CD4-positive, CD25-positive, alpha-beta regulatory T cell (primary cell): ENCODE measurements at regions not wholly inside any gene's neighbourhood (a gene's known extent, or its start where the extent isn't known, plus 50 kb on each side); places are given as distances from the start of the nearest gene placed in this dataset.

Source experiments
- ATAC-seq, 2 donors: fragments of 150-1000 bp; cut with Tn5 transposase; one replicate each; pipeline ENCODE4 v1.10.0; 2021; ENCODE audit warnings: low read depth in 2 of 2, moderate number of reproducible peaks in 2 of 2, moderate library complexity in 1 of 2
- DNase-seq, 3 donors: peaks; one replicate each; pipeline versions ENCODE4 v3.0.0 to v3.0.0-alpha.2; 2012 to 2022; ENCODE audit warnings: mixed read lengths in 1 of 3
- H3K27ac ChIP-seq: one replicate; pipeline ENCODE4 v1.7.0; 2013; ENCODE audit warnings: mild to moderate bottlenecking, low read length; ENCODE audit not compliant: insufficient read depth, poor library complexity, severe bottlenecking
- H3K27me3 ChIP-seq: one replicate; pipeline ENCODE4 v1.7.0; 2013; ENCODE audit warnings: low read length; ENCODE audit not compliant: control insufficient read depth, insufficient read depth
- H3K36me3 ChIP-seq: one replicate; pipeline ENCODE4 v1.7.0; 2013; ENCODE audit warnings: mild to moderate bottlenecking, low read length, moderate library complexity; ENCODE audit not compliant: control insufficient read depth, insufficient read depth
- H3K4me1 ChIP-seq: 2 replicates; pipeline ENCODE4 v1.7.0; 2013; ENCODE audit warnings: mild to moderate bottlenecking, low read length; ENCODE audit not compliant: insufficient read depth, control insufficient read depth, poor library complexity, severe bottlenecking
- H3K4me3 ChIP-seq: one replicate; pipeline ENCODE4 v1.7.0; 2013; ENCODE audit warnings: low read depth, mild to moderate bottlenecking, low read length, moderate library complexity
- H3K9me3 ChIP-seq, 2 experiments: 1 replicate in 1 of 2; 2 replicates in 1 of 2; pipeline ENCODE4 v1.7.0; 2013; ENCODE audit warnings: low read length in 2 of 2, mild to moderate bottlenecking in 1 of 2, moderate library complexity in 1 of 2; ENCODE audit not compliant: control insufficient read depth in 2 of 2
- H3K27ac Mint-ChIP-seq, 3 donors: one replicate each; pipeline ENCODE4 v1.8.0; 2020 to 2022; ENCODE audit warnings: mild to moderate bottlenecking in 3 of 3, mixed read lengths in 3 of 3, moderate library complexity in 2 of 3
- H3K27me3 Mint-ChIP-seq: one replicate; pipeline ENCODE4 v1.8.0; 2022; ENCODE audit warnings: mild to moderate bottlenecking, mixed read lengths
- H3K36me3 Mint-ChIP-seq: one replicate; pipeline ENCODE4 v1.8.0; 2020; ENCODE audit warnings: mixed read lengths
- H3K4me1 Mint-ChIP-seq, 4 donors: one replicate each; pipeline ENCODE4 v1.8.0; 2020 to 2022; ENCODE audit warnings: mixed read lengths in 4 of 4, mild to moderate bottlenecking in 1 of 4
- H3K4me3 Mint-ChIP-seq, 4 donors: one replicate each; pipeline ENCODE4 v1.8.0; 2020 to 2022; ENCODE audit warnings: mild to moderate bottlenecking in 4 of 4, mixed read lengths in 4 of 4, moderate library complexity in 3 of 4
- H3K9me3 Mint-ChIP-seq, 7 donors: one replicate each; pipeline ENCODE4 v1.8.0; 2020 to 2022; ENCODE audit warnings: mixed read lengths in 7 of 7, mild to moderate bottlenecking in 3 of 7, moderate library complexity in 2 of 7

GRCh38 chr20:10984294-10984693 is 310.5 kb upstream of the JAG1 start:
- Histone ChIP-seq H3K27me3 (no peaks in the 10 kb centered on the region), H3K9me3 (no peaks in the 10 kb centered on the region), H3K4me1 (no peaks in the 10 kb centered on the region), H3K27ac (no peak overlapping the region), H3K4me3 (no peak overlapping the region), H3K36me3 (no peaks in the 10 kb centered on the region)
- no peak for ATAC-seq
- Mint-ChIP-seq H3K36me3 (no peaks in the 10 kb centered on the region), H3K4me3 (no peak overlapping the region), H3K27me3 (no peaks in the 10 kb centered on the region), H3K27ac (no peak overlapping the region), H3K9me3 (peaks cover 0 to 4% (median 1%) of the 10 kb centered on the region in 7 donors), H3K4me1 (no peaks in the 10 kb centered on the region)
- DNase-seq: no peak

GRCh38 chr20:10984913-10985312 is 311.1 kb upstream of the JAG1 start:
- Histone ChIP-seq H3K36me3 (no peaks in the 10 kb centered on the region), H3K9me3 (no peaks in the 10 kb centered on the region), H3K27ac (no peak overlapping the region), H3K4me1 (no peaks in the 10 kb centered on the region), H3K27me3 (no peaks in the 10 kb centered on the region), H3K4me3 (no peak overlapping the region)
- Mint-ChIP-seq H3K4me1 (peaks cover 0 to 4% (median 0%) of the 10 kb centered on the region in 4 donors), H3K27ac (no peak overlapping the region), H3K36me3 (no peaks in the 10 kb centered on the region), H3K9me3 (peaks cover 0 to 7% (median 3%) of the 10 kb centered on the region in 7 donors), H3K4me3 (no peak overlapping the region), H3K27me3 (no peaks in the 10 kb centered on the region)
- ATAC-seq (no peak), DNase-seq (no peak)

- Mint-ChIP-seq H3K4me1 (peaks cover 0 to 4% (median 0%) of the 10 kb centered on the region in 4 donors), H3K9me3 (peaks cover 0 to 7% (median 3%) of the 10 kb centered on the region in 7 donors), H3K36me3 (no peaks in the 10 kb centered on the region), H3K4me3 (no peak overlapping the region), H3K27ac (no peak overlapping the region), H3K27me3 (no peaks in the 10 kb centered on the region)
- H3K36me3 ChIP-seq: no peaks in the 10 kb centered on the region
- no peaks in the 10 kb centered on the region for H3K9me3 ChIP-seq
- H3K27ac ChIP-seq: no peak overlapping the region
- no peak for DNase-seq
- H3K4me1 ChIP-seq: no peaks in the 10 kb centered on the region
- no peaks in the 10 kb centered on the region for H3K27me3 ChIP-seq
- no peak overlapping the region for H3K4me3 ChIP-seq
- ATAC-seq: no peak
Observed at GRCh38 chr20:10985536-10985935, 311.7 kb upstream of the JAG1 start.

- Mint-ChIP-seq H3K27me3 (no peaks in the 10 kb centered on the region), H3K36me3 (no peaks in the 10 kb centered on the region), H3K4me3 (no peak overlapping the region), H3K27ac (no peak overlapping the region), H3K4me1 (peaks cover 0 to 4% (median 0%) of the 10 kb centered on the region in 4 donors), H3K9me3 (peaks cover 0 to 7% (median 4%) of the 10 kb centered on the region in 7 donors)
- ATAC-seq (no peak), DNase-seq (no peak)
- Histone ChIP-seq H3K9me3 (no peaks in the 10 kb centered on the region), H3K4me3 (no peak overlapping the region), H3K4me1 (no peaks in the 10 kb centered on the region), H3K27me3 (no peaks in the 10 kb centered on the region), H3K36me3 (no peaks in the 10 kb centered on the region), H3K27ac (no peak overlapping the region)
Observed at GRCh38 chr20:10986586-10986985, 312.8 kb upstream of the JAG1 start.

GRCh38 chr20:10987651-10988383 is 314.0 kb upstream of the JAG1 start:
- H3K9me3 ChIP-seq: no peaks in the 10 kb centered on the region
- H3K4me1 ChIP-seq: no peaks in the 10 kb centered on the region
- no peak overlapping the region for H3K27ac Mint-ChIP-seq
- no peak overlapping the region for H3K4me3 Mint-ChIP-seq
- no peaks in the 10 kb centered on the region for H3K27me3 ChIP-seq
- no peaks in the 10 kb centered on the region for H3K36me3 Mint-ChIP-seq
- ATAC-seq (no peak), DNase-seq (no peak)
- no peak overlapping the region for H3K27ac ChIP-seq
- H3K27me3 Mint-ChIP-seq: no peaks in the 10 kb centered on the region
- H3K4me3 ChIP-seq: no peak overlapping the region
- peaks cover 0 to 4% (median 0%) of the 10 kb centered on the region in 4 donors for H3K4me1 Mint-ChIP-seq
- no peaks in the 10 kb centered on the region for H3K36me3 ChIP-seq
- H3K9me3 Mint-ChIP-seq: peaks cover 1 to 8% (median 4%) of the 10 kb centered on the region in 7 donors

- Histone ChIP-seq H3K9me3 (no peaks in the 10 kb centered on the region), H3K4me1 (no peaks in the 10 kb centered on the region), H3K4me3 (no peak overlapping the region), H3K36me3 (no peaks in the 10 kb centered on the region), H3K27ac (no peak overlapping the region), H3K27me3 (no peaks in the 10 kb centered on the region)
- H3K9me3 Mint-ChIP-seq: peaks cover 0 to 7% (median 4%) of the 10 kb centered on the region in 7 donors
- H3K4me3 Mint-ChIP-seq: no peak overlapping the region
- H3K27me3 Mint-ChIP-seq: no peaks in the 10 kb centered on the region
- H3K4me1 Mint-ChIP-seq: peaks cover 0 to 4% (median 0%) of the 10 kb centered on the region in 4 donors
- ATAC-seq (no peak), DNase-seq (no peak)
- H3K27ac Mint-ChIP-seq: no peak overlapping the region
- no peaks in the 10 kb centered on the region for H3K36me3 Mint-ChIP-seq
Observed at GRCh38 chr20:10990625-10991382, 317.0 kb upstream of the JAG1 start.

- no peaks in the 10 kb centered on the region for H3K36me3 Mint-ChIP-seq
- Histone ChIP-seq H3K36me3 (no peaks in the 10 kb centered on the region), H3K27me3 (no peaks in the 10 kb centered on the region), H3K4me3 (no peak overlapping the region), H3K4me1 (no peaks in the 10 kb centered on the region), H3K27ac (no peak overlapping the region), H3K9me3 (no peaks in the 10 kb centered on the region)
- no peak overlapping the region for H3K4me3 Mint-ChIP-seq
- no peak for ATAC-seq
- no peak for DNase-seq
- no peak overlapping the region for H3K27ac Mint-ChIP-seq
- no peaks in the 10 kb centered on the region for H3K27me3 Mint-ChIP-seq
- peaks cover 0 to 8% (median 4%) of the 10 kb centered on the region in 7 donors for H3K9me3 Mint-ChIP-seq
- peaks cover 0 to 4% (median 0%) of the 10 kb centered on the region in 4 donors for H3K4me1 Mint-ChIP-seq
Observed at GRCh38 chr20:10992731-10993130, 318.9 kb upstream of the JAG1 start.
